ENCODE measurements at regions not wholly inside any gene's neighbourhood (a gene's known extent, or its start where the extent isn't known, plus 50 kb on each side); places are given as distances from the start of the nearest gene placed in this dataset.

DNA sequence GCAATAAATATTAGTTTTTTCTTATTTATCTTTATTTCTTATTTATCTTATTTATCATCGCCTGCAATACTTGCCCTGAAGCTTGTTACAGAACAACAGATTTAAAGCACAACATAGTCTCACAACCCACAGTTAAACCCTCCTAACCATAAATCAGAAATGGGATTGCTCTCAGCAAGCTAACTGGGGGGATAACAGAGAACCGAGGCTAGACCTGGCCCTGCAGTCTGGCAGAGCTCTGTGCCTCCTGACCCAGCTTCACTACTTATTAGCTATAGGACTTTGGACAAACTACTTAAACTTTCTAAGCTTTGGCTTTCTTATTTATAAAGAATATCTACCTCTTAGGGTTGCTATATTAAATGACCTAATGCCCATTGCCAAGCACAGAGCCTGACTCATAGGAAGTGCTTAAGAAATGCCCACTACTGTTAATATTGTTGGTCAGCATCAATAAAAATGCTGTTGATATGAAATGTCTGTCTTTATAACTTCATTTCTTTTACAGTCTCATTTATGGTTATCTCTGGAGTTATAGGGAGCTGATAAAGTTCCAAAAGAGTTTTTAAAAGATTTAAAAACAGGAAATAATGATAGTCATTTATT lies 87.9 kb upstream of the BEND6 start:
- no peak for ATAC-seq
- intact Hi-C loops (cut with micrococcal nuclease) = no loop called here
- DNase-seq = no peak

DNA sequence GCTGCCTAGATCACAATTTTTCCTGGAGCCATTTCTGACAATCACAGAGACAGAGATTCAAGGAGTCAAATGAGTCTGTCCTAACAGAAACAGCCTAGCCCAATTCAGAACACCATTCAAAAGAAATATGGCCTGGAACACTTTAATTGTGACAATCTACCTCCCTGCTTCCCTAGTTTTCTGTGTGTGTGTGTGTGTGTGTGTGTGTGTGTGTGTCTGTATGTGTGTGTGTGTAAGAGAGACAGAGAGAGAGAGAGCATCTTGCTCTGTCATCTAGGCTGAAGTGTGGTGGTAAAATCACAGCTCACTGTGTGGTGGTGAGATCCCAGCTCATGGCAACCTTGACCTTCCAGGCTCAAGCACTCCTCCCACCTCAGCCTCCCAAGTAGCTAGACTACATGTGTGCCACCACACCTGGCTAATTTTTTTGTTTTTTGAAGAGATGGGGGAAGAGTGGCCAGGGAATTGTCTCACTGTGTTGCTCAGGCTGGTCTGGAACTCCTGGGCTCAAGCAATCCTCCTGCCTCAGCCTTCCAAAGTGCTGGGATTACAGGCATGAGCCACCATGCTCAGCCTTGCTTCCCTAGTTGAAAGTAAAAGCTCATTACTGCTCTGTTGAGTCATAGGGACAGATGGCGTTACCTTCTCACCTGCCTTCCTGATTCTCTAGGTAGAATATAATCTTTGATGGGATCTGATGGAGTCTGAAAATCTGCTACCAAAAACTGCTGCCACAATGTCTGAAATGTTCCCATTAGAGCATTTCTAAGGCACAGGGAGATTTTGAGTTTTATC lies 89.6 kb upstream of the BEND6 start:
- DNase-seq (no peak), ATAC-seq (no peak)
- intact Hi-C loops (cut with micrococcal nuclease) = no loop called here

DNA sequence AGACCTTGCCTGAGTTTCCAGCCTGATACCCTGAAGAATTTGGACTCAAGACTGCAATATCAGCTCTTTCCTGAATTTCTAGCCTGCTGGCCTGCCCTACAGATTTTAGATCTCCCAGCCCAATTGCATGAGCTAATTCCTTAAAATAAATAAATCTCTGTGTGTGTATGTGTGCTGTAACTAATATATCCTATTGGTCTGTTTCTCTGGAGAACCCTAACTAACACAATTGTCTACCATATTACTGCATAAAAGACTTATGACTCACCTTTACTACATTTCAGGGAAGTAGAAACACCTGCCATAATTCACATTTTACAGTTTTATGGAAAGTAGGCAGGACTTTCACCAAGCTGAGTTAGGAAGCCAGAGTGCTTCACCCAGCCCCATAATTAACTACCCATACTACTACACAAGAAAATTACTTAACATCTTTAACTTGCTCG lies 90.7 kb upstream of the BEND6 start:
- intact Hi-C loops (cut with micrococcal nuclease) = no loop called here
- DNase-seq (no peak), ATAC-seq (no peak)

DNA sequence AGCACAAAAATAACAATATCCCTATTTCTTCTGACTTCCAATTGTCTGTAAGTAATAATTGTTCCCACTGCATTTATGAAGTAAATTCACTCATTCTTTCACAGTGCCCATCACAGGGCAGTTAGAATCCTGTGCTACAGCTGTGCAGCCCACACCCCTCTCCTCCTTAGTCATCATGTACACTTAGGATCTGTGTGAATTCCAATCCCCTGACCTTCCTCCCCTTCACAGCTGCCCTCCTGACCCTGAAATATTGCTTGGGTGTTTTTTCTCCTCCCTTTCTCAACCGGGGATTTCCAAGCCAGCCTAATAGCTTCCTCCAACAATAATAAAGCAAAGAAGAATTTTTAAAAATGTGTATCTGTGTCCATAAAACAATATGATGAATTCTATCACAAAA lies 91.5 kb upstream of the BEND6 start:
- ATAC-seq (peak; percentile 35), DNase-seq (no peak)
- intact Hi-C loops (cut with micrococcal nuclease) = no loop called here

DNA sequence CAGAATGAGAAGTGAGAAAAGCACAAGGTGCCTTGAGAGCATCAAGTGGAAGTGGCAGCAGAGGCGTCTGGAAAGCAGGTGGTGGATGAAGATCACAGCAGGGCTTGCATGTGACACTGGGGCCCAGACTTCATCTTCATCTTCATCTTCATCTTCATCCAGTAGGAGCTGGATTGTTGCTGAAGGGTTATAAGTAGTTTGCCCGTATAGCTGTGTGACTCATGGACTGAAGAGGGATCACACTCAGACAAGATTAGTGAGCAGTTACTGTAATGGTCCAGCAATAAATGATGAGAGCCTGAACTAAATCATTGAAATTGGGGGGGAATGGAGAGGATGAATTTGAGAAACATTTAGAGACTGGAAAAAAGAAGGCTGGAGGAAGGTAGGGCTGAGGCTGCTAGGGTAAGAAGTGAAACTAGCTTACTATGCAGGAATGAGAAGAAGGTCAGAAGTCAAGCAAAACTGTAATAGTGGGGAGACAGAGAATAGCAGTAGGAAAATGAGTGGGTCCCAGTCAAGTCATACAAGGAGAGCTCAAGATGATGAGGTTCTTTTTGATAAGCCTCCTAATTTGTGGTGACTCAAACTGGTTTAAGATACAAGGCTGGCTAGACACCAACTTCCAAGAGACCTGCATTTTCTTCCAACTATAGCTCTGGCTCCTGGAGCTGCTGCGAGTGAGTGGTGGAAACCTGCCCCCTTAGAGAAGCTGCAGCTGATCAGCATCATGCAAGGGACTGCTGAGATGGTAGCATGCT lies 92.3 kb upstream of the BEND6 start:
- ATAC-seq (peak; percentile 43), DNase-seq (no peak)
- intact Hi-C loops (cut with micrococcal nuclease) = no loop called here

DNA sequence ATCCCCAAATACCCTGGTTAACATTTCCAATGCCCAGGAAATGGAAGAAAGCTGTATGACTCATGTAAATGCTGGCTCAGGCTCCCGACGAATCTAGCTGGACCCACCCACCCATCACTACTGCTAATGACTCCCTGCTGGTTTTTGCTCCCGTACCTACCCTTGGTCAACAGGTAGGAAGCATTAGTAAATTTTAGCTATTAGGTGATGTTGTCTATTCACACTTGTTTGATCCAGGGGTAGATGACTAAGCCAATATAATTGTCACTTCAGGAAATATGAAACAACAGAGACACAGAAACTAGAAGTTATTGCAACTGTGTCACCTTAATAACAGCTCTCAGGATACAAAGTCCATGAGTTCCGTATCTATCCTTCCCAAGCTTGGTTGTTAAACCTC lies 94.4 kb upstream of the BEND6 start:
- DNase-seq (no peak), ATAC-seq (no peak)
- intact Hi-C loops (cut with micrococcal nuclease) = no loop called here

DNA sequence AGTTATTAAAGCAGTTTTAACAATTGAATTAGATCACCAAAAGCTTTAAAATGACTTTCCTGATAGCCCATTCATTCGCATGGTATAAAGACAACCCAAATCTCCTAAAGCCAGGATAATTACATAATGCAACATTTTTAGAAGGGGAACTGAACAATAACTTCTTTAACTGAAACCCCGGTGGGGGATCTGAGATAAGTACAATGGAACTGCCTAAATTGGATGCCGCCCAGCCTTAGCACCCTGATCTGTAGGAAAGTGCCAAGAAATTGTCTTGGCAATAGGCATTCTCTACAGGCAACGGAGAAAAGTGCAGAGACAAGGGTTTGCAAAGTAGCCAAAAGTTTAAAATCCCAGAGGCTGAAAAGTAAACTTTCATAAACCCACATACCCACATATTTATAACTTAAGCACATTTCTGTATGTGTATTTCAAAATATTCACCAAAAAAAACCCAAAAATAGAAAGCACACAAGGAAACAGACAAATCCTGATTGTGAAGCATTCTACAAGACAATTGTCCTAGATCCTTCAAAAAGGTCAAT lies 98.8 kb upstream of the BEND6 start:
- ATAC-seq (peak; percentile 51), DNase-seq (peak; percentile 26)
- intact Hi-C loops (cut with micrococcal nuclease) = no loop called here

DNA sequence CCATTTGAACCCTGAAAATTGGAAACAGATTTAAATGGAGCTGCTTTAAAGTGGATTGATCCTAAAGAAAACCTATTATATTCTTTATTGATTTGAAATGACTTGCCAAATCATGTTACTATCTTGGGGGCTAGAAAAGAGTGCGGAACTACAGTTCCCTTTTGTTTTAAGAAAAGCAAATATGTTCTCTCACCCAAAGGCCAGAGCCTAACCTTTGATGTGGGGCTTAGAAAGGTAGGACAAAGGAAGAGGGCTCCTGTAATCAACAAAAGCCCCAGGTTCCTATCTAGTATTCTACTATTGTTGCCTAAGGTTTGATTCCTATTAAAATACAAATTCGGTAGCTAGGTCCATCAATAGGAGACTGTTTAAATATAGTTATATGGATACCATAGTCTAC lies 100.8 kb upstream of the BEND6 start:
- intact Hi-C loops (cut with micrococcal nuclease) = loop anchor here (5.0 kb wide), 2 partner anchors 152 to 212 kb away; partner anchors contain the start of gene DST
- ATAC-seq = no peak
- DNase-seq = no peak

DNA sequence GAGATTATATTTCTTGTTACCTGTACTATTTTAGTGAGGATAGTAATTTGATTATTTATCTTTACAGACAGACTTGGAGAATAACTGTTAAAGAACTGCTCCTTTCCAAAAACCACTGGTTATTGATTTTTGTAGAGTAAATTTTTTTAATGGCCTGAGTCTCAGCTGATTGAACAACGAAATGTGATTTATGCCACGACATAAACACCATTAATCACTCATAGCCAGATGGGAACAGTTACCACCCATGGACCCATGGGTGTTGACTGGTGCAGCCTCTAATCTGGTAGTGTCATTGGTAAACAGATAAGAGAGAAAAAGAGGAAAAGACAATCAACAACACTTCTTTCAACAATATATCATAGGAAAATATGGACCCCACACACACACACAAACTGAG lies 101.4 kb upstream of the BEND6 start:
- no peak for ATAC-seq
- intact Hi-C loops (cut with micrococcal nuclease) = loop anchor here (5.0 kb wide), 2 partner anchors 151 to 211 kb away; partner anchors contain the start of gene DST
- DNase-seq = no peak

DNA sequence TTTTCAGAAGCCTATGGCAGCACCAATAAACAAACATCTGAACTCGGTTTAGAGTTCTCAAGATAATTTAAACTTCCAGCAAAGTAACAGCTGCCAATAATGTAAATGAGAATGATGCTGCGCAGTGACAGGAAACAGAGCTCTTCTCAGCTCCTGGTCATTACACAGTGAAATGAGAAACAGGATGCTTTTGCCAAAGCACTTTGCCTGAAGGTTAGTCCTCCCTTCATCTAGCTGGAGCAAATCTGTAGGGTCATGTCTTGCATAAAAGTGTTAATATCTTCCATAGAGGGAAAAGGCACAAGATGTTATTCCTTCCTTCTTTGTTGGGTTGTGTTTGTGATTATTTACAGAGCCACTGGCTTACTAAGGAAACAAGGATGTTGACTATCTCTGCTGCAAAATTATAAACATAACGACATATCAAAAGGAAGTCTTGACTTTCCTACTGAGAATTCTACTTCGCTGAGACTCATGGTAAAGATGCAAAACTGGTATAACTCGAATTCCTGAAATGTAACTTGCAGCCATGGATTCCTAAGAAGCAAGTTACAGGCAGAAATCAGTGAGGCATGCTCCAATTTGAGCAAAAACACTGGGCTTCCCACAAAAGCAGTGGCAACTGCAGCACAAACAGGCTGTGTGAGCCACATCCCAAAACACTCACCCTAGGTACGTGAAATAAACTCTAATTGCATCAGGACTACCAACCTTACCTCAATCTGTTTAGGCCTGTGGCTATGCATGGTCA lies 102.5 kb upstream of the BEND6 start:
- no peak for DNase-seq
- ATAC-seq = peak; percentile 9
- intact Hi-C loops (cut with micrococcal nuclease) = loop anchor here (5.0 kb wide), 2 partner anchors 150 to 210 kb away; partner anchors contain the start of gene DST

DNA sequence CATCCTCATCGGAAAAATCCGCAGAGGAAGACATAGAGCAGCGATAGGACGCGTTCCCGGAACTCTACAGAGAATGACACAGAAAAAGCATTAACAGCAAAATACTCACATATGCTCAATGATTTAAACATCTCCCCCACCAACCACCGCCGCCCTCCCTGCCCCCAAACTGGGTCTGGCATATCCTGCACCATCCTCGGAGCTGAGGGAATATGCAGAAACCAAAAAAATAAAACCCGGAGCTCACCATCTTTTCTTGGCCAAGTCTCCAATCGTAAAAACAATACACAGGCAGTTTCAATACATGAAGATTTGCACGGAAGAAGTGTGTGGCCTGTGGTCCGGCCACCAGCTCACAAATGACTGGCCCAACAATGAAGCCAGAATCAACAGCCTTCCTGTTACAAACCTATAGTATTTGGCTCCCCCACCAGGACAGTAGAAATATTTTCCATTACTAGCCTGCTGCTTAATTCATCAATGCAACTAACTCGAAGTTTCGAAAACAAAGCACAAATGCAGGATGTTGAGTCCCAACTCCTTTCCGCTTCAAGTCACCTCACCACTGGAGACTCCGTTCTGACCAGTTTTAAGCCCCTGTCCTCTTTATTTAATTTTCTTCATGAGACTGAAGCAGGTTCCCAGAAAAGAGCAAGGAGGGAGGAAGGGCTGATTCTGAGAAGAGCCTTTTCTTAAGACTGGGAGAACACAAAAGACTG lies 103.2 kb upstream of the BEND6 start:
- DNase-seq = peak; percentile 35
- intact Hi-C loops (cut with micrococcal nuclease) = loop anchor here (5.0 kb wide), 2 partner anchors 149 to 209 kb away; partner anchors contain the start of gene DST

DNA sequence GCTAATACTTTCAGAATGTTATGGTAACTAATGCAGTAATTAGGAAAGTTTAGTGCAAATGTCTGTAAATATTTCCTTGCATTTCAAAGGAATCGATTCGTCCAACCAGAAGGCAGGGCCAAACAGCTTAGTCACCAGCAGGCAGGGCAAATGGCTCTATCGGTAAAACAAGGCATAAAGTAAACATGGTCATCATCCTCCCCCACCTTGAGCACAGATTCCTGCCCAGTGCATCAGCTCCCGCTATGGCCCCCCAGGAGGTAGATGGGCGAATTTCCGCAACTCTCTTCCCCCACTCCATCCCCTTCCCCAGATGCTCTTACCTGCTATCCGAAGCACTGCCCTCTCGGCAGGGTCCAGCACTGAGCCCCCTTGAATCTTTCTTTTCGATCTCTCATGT lies 103.8 kb upstream of the BEND6 start:
- intact Hi-C loops (cut with micrococcal nuclease) = loop anchor here (5.0 kb wide), 2 partner anchors 149 to 209 kb away; partner anchors contain the start of gene DST
- DNase-seq (no peak), ATAC-seq (peak; percentile 29)

More for the DNA sequence above, 103.2 kb upstream of the BEND6 start:
- ATAC-seq = peak; percentile 89

DNA sequence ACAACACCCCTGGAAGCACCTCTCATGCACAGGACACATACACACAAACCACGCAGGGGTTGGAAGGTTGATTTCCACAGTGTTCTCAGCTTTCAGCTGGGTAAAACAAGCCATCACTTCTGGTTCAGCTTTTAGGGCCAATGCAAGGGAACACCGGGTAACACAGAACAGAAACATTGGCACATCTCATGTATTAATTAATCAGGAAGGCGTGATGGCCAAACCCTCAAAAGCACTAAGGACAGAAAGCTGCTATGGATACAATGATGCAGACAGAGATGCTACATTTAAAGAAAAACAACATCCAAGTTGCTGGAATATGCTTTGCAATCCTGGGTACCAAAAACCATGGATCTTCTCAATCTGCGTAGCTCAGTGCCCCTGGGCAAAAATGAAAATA lies 104.3 kb upstream of the BEND6 start:
- ATAC-seq (peak; percentile 17), DNase-seq (no peak)
- intact Hi-C loops (cut with micrococcal nuclease) = loop anchor here (5.0 kb wide), 2 partner anchors 148 to 208 kb away; partner anchors contain the start of gene DST

DNA sequence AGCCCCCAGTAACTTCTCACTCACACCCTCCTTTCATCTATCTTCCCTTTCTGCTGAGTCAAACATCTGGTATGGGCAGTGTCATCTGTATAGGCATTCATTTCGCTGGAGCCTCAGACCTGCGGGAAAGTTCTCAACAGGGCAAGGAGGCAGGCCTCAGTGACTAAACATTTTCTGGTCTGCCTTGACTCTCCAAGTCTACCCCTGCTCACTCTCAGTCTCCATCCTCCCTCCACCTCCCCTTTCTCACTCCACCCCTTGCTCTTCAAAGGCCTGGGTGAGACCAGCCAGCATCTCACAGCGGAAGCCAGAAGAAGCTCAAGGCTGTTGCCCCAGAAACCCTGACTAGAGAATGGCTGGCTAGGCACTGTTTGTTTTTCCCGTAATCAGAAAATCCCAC lies 105.0 kb upstream of the BEND6 start:
- intact Hi-C loops (cut with micrococcal nuclease) = loop anchor here (5.0 to 10.0 kb wide), 3 partner anchors 85 to 208 kb away; partner anchors contain the start of gene DST
- ATAC-seq (no peak), DNase-seq (no peak)

DNA sequence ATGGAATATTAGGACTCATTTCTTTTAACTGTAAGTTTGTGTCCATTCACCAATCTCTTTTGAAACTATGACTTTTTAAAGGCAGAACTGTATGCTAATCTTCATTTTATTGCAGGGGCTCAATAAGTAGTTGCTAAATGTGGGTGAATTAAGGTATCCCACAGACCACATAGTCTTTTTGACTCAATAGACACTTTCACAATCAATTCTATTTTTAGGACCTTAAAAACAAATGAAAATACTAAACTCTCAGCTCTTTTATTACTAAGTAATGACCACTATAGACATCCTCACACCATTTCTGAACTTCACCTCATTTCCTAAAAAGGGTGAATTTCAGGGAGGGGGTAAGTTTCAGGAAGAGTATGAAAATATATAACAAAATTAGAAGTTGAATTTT lies 106.8 kb upstream of the BEND6 start:
- intact Hi-C loops (cut with micrococcal nuclease) = loop anchor here (10.0 kb wide), 1 partner anchor 83 kb away; no protein-coding TSS in a partner anchor
- ATAC-seq (no peak), DNase-seq (no peak)

DNA sequence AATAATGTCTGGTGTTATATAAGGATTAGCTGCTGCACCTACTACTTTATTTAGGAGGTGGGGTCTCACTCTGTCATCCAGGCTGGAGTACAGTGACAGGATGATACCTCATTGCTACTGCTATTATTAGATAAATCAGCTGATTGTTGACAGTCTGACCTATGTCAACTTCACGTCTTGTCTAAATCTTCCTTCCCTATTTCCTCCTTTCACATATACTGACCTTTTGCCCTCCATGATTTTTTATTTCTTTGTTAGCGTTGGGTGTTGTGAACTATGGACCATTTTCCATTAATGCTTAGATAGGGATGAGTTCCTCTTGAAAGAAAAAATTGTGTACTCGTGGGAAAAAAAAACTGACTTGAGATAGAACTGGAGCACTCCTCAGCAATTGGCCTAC lies 109.9 kb upstream of the BEND6 start:
- intact Hi-C loops (cut with micrococcal nuclease) = loop anchor here (10.0 kb wide), 1 partner anchor 80 kb away; no protein-coding TSS in a partner anchor
- ATAC-seq (no peak), DNase-seq (no peak)

DNA sequence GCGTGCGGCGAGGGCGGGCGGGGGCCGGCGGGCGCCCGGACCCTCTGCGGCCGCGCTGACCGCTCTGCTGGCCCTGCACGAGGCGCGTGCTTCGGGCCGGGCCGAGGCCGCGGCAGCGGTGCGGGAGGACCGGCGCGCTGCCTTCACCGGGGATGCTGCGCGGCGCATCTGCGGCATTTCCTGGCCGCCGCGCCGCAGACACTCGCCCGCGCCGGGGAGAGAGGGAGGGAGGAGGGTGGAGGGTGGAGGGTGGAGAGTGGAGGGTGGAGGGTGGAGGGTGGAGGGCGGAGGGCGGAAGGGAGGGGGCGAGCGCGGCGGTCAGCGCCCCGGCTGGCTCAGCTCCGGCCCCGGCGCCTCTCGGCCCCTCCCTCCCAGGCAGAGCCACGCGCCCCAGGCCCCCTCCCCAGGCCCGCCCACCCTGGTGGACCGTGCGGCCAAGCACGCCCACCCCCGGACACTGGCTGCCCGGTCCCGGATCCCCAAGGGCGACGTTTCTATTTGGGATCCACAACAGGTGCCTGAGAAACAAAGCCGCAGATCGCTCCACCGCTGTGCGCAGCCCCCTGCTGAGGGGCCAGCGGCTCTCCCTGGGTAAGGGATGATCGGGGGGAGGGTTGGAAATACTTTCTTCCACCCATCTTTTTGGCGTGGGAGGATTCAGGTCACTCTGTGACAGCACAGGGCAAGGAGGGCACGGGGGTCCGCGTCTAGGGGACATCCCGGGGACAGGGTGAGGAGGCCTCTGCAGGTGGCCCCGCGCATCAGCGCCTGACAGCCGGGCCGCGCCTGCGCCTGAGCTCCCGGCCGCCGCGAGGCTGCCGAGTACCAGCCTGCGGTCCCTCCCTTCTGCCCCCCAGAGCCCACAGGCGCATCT lies 111.2 kb upstream of the BEND6 start:
- intact Hi-C loops (cut with micrococcal nuclease) = loop anchor here (5.0 to 10.0 kb wide), 2 partner anchors 79 to 131 kb away; no protein-coding TSS in a partner anchor
- peak; percentile 88 for DNase-seq
- ATAC-seq = peak; percentile 93

Measured in left ventricle myocardium superior (tissue), 1 donor.